Fibroblast of lung (primary cell): ENCODE measurements at regions not wholly inside any gene's neighbourhood (a gene's known extent, or its start where the extent isn't known, plus 50 kb on each side); places are given as distances from the start of the nearest gene placed in this dataset.

Experiments
- EZH2 ChIP-seq: IDR thresholded peaks from 2 replicates; pipeline ENCODE4 v1.5.1; 2012; ENCODE audit warnings: low read length, control low read depth, mild to moderate bottlenecking; ENCODE audit errors: missing control alignments
- TF ChIP-seq, protein P1 (sequence below), 2 donors: IDR thresholded peaks in 1 of 2; conservative IDR thresholded peaks in 1 of 2; 1 replicate in 1 of 2; 2 replicates in 1 of 2; pipeline ENCODE4 v1.5.1; 2011 to 2012; ENCODE audit warnings: low read length in 2 of 2, control low read depth in 1 of 2, inconsistent platforms in 1 of 2, low read depth in 1 of 2, mild to moderate bottlenecking in 1 of 2

DNA sequence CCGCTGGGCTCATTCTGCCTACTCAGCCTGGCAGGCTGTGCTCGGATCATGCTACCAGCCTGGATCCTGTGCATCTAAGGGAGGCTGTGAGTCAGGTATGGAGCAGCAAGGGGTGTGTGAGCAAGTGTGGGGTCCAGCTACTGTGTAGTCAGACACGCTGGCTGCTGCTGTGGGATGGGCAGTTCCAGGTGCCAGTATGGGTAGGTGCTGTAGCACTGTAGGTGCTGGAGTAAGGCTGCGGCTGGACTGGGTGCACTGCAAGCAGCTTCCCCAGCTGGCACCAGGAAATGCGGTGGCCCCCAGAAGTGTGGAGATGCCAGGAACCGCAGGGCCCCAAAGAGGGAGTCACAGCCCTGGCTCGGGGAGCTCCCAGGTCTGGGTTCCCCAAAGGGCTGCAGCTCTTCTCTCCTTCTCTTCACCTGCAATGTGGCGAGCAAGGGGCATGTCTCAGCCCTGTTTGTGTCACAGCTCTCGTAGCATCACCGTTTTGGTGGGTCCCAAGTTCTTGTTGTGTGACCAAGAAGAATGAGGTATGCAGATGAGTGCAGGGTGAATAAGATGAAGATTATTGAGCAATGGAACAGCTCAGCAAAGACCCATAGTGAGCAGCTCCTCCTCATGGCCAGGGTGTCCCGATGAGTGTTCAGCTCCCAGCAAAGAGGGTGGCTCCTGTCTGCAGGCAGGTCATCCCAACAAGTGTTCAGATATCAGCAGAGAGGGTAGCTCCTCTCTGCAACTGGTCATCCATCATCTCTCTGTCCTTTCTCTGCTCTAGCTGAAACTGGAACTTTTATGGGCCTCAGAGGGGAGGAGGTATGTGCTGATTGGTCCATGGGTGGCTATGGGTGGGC lies 462.9 kb downstream of the TBC1D22A start:
- TF ChIP-seq, protein P1, sequence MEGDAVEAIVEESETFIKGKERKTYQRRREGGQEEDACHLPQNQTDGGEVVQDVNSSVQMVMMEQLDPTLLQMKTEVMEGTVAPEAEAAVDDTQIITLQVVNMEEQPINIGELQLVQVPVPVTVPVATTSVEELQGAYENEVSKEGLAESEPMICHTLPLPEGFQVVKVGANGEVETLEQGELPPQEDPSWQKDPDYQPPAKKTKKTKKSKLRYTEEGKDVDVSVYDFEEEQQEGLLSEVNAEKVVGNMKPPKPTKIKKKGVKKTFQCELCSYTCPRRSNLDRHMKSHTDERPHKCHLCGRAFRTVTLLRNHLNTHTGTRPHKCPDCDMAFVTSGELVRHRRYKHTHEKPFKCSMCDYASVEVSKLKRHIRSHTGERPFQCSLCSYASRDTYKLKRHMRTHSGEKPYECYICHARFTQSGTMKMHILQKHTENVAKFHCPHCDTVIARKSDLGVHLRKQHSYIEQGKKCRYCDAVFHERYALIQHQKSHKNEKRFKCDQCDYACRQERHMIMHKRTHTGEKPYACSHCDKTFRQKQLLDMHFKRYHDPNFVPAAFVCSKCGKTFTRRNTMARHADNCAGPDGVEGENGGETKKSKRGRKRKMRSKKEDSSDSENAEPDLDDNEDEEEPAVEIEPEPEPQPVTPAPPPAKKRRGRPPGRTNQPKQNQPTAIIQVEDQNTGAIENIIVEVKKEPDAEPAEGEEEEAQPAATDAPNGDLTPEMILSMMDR (conservative IDR thresholded peaks at IDR 0.05 in 1 of 2, IDR thresholded peaks at IDR 0.05 in 1 of 2; ENCODE audit: low read depth in 1 of 2, low read length in 2 of 2), result no peak
- no peak for TF ChIP-seq EZH2
